MM.1S (cell line): ENCODE measurements at regions not wholly inside any gene's neighbourhood (a gene's known extent, or its start where the extent isn't known, plus 50 kb on each side); places are given as distances from the start of the nearest gene placed in this dataset.

Experiments
- DNase-seq: peaks from one replicate; pipeline ENCODE4 v3.0.0-alpha.2; 2015
- H2AFZ ChIP-seq: fragments of 300-600 bp; sonication (generic); 2 replicates; pipeline ENCODE4 v1.6.0; 2016; ENCODE audit warnings: antibody characterized with exemption, low read length
- H3F3A ChIP-seq: fragments of 300-600 bp; sonication (generic); 2 replicates; pipeline ENCODE4 v1.6.1; 2016; ENCODE audit warnings: mild to moderate bottlenecking, antibody characterized with exemption, low read length, moderate library complexity, mixed read lengths; ENCODE audit not compliant: insufficient read depth
- H3K27ac ChIP-seq: fragments of 300-600 bp; sonication (generic); 2 replicates; pipeline ENCODE4 v1.5.1; 2016; ENCODE audit warnings: mild to moderate bottlenecking, low read length
- H3K27me3 ChIP-seq: fragments of 300-600 bp; sonication (generic); replicated peaks from 2 replicates; pipeline ENCODE4 v1.6.0; 2016; ENCODE audit warnings: low read length; ENCODE audit not compliant: insufficient read depth
- H3K36me3 ChIP-seq: fragments of 300-600 bp; sonication (generic); replicated peaks from 2 replicates; pipeline ENCODE4 v1.6.1; 2016; ENCODE audit warnings: mild to moderate bottlenecking, low read length, mixed read lengths; ENCODE audit not compliant: insufficient read depth
- H3K4me1 ChIP-seq: fragments of 300-600 bp; sonication (generic); 2 replicates; pipeline ENCODE4 v1.6.1; 2016; ENCODE audit warnings: low read length, mixed read lengths
- H3K4me2 ChIP-seq: fragments of 300-600 bp; sonication (generic); 2 replicates; pipeline ENCODE4 v1.6.0; 2016; ENCODE audit warnings: low read depth, low read length
- H3K4me3 ChIP-seq: fragments of 300-600 bp; sonication (generic); 2 replicates; pipeline ENCODE4 v1.5.1; 2016; ENCODE audit warnings: low read length, mixed read lengths
- H3K79me2 ChIP-seq: fragments of 300-600 bp; sonication (generic); 2 replicates; pipeline ENCODE4 v1.6.1; 2016; ENCODE audit warnings: mixed run types, low read length, mixed read lengths
- H3K9ac ChIP-seq: fragments of 300-600 bp; sonication (generic); 2 replicates; pipeline ENCODE4 v1.6.1; 2016; ENCODE audit warnings: low read length, mixed read lengths
- H3K9me2 ChIP-seq: fragments of 300-600 bp; sonication (generic); replicated peaks from 2 replicates; pipeline ENCODE4 v1.6.1; 2016; ENCODE audit warnings: mild to moderate bottlenecking, low read length, mixed read lengths; ENCODE audit not compliant: insufficient read depth
- H3K9me3 ChIP-seq: fragments of 300-600 bp; sonication (generic); replicated peaks from 2 replicates; pipeline ENCODE4 v1.6.1; 2016; ENCODE audit warnings: mild to moderate bottlenecking, low read length, mixed read lengths; ENCODE audit not compliant: insufficient read depth
- H4K20me1 ChIP-seq: fragments of 300-600 bp; sonication (generic); 2 replicates; pipeline ENCODE4 v1.6.1; 2016; ENCODE audit warnings: mild to moderate bottlenecking, low read length, moderate library complexity, mixed read lengths; ENCODE audit not compliant: insufficient read depth
- EZH2 ChIP-seq: fragments of 300-600 bp; sonication (generic); optimal IDR thresholded peaks from 2 replicates; pipeline ENCODE3; 2017; ENCODE audit warnings: low read depth, mild to moderate bottlenecking, antibody characterized with exemption, low read length, mixed read lengths
- EZH2phosphoT487 ChIP-seq: fragments of 300-600 bp; sonication (generic); IDR thresholded peaks from 2 replicates; pipeline ENCODE4 v1.6.1; 2018; ENCODE audit warnings: antibody characterized with exemption, low read length
- TF ChIP-seq, protein P1 (sequence below): fragments of 300-600 bp; sonication (generic); IDR thresholded peaks from 2 replicates; pipeline ENCODE4 v1.5.1; 2016; ENCODE audit warnings: antibody characterized with exemption, low read length, mixed read lengths

DNA sequence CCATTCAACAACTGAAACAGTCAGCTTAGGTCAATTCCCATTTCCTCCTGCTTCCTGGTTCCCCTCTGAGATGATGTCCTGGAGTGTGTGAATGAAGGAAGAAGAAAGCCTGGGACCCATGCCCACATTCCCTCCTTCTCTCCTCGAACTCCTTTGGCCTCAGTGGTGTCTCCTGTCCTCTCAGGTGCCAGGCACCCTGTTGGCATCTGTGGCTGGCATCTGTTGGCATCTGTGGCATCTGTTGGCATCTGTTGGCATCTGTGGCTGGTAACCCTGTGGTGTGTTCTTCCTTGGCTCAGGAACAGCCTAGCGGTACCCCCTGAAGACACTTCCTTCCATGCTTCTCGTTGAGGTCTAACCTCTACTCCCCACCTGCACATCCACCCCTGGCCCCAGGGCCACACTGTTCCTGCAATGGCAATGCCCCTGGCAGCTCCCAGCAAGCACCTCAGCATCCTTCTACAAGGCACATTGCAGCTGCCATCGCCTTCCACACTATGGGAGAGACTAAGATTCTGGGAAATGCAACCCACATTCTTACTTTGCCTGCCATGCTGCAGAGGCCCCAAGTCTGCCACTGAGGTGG, 114.4 kb upstream of the NEBL start:
- H3K9me2 ChIP-seq, result no peaks in the 10 kb centered on the region
- DNase-seq, result no peak

DNA sequence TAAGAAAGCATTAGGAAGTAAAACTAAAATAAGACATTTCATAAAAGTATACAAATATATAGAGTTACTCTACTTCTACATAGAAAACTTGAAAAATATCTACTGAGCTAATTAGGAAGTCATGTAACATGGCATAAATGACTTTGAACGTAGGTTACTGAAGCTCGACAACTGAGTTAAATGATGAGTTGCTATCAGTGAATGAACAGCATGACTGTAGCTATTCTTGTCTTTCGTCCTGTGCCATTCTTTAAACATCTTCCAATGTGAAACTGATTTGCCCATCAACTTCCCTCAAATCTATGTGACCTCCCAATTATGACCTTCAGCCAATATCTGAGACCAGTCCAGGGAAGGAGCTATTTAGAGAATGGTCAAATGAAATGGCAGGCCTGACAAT, 113.5 kb upstream of the NEBL start:
- Histone ChIP-seq H3K4me3 (no peak overlapping the region), H3K4me1 (no peaks in the 10 kb centered on the region), H3F3A (no peaks in the 10 kb centered on the region), H3K79me2 (no peaks in the 10 kb centered on the region), H3K36me3 (no peaks in the 10 kb centered on the region), H3K27me3 (no peaks in the 10 kb centered on the region), H3K9ac (no peak overlapping the region), H2AFZ (no peak overlapping the region), H4K20me1 (no peaks in the 10 kb centered on the region), H3K27ac (no peak overlapping the region), H3K9me2 (no peaks in the 10 kb centered on the region), H3K4me2 (no peak overlapping the region), H3K9me3 (no peaks in the 10 kb centered on the region)
- no peak for DNase-seq
- no peak for TF ChIP-seq EZH2phosphoT487
- TF ChIP-seq EZH2, result no peak
- TF ChIP-seq, protein P1, sequence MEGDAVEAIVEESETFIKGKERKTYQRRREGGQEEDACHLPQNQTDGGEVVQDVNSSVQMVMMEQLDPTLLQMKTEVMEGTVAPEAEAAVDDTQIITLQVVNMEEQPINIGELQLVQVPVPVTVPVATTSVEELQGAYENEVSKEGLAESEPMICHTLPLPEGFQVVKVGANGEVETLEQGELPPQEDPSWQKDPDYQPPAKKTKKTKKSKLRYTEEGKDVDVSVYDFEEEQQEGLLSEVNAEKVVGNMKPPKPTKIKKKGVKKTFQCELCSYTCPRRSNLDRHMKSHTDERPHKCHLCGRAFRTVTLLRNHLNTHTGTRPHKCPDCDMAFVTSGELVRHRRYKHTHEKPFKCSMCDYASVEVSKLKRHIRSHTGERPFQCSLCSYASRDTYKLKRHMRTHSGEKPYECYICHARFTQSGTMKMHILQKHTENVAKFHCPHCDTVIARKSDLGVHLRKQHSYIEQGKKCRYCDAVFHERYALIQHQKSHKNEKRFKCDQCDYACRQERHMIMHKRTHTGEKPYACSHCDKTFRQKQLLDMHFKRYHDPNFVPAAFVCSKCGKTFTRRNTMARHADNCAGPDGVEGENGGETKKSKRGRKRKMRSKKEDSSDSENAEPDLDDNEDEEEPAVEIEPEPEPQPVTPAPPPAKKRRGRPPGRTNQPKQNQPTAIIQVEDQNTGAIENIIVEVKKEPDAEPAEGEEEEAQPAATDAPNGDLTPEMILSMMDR, result no peak

More for the DNA sequence above, 114.4 kb upstream of the NEBL start:
- Histone ChIP-seq H3K4me3 (no peak overlapping the region), H3K4me1 (peaks cover 4% of the 10 kb centered on the region), H4K20me1 (no peaks in the 10 kb centered on the region), H2AFZ (no peak overlapping the region), H3K9ac (no peak overlapping the region), H3K4me2 (no peak overlapping the region), H3F3A (no peaks in the 10 kb centered on the region), H3K9me3 (no peaks in the 10 kb centered on the region), H3K79me2 (no peaks in the 10 kb centered on the region), H3K36me3 (no peaks in the 10 kb centered on the region), H3K27me3 (no peaks in the 10 kb centered on the region), H3K27ac (no peak overlapping the region)
- TF ChIP-seq, protein P1, result no peak
- no peak for TF ChIP-seq EZH2
- TF ChIP-seq EZH2phosphoT487, result no peak

DNA sequence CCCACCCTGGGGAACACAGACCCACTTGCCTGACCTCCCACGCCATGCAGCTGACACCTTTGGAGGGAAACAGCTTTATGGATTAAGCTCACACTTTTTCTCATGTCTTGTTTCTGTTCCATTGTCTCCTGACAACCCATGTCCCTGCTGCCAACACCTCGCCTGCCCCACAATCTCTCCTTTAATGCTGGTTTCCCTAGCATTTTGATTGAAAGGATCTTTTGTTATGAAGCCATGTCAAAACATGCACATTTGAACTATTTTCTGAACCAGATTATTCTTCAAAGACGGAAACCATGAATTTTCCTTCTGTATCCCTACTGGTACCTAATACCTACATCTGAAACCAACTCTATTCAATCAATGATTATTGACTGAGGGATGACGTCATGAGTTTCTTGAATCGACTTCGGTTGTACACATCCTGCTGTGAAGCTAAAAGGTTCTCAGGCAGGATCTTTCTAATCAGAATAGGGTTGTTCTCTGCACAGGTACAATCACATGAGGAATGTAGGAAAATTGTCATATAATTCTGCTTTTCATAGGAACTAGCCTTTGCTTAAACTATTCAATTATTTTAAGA, 106.2 kb upstream of the NEBL start:
- Histone ChIP-seq H2AFZ (no peak overlapping the region), H3K9ac (no peak overlapping the region), H3F3A (no peaks in the 10 kb centered on the region), H3K9me3 (no peaks in the 10 kb centered on the region), H3K27ac (no peak overlapping the region), H3K4me1 (no peaks in the 10 kb centered on the region), H3K9me2 (no peaks in the 10 kb centered on the region), H3K4me2 (no peak overlapping the region), H4K20me1 (no peaks in the 10 kb centered on the region), H3K27me3 (no peaks in the 10 kb centered on the region), H3K4me3 (no peak overlapping the region), H3K79me2 (no peaks in the 10 kb centered on the region), H3K36me3 (no peaks in the 10 kb centered on the region)
- no peak for TF ChIP-seq EZH2
- no peak for TF ChIP-seq EZH2phosphoT487
- TF ChIP-seq, protein P1, result no peak
- no peak for DNase-seq
